SH-SY5Y (cell line): ENCODE measurements at regions not wholly inside any gene's neighbourhood (a gene's known extent, or its start where the extent isn't known, plus 50 kb on each side); places are given as distances from the start of the nearest gene placed in this dataset.

Source experiments
- GATA2 ChIP-seq: IDR thresholded peaks from 2 replicates; pipeline ENCODE4 v1.6.1; 2011; ENCODE audit warnings: mild to moderate bottlenecking, low read depth, low read length
- GATA3 ChIP-seq: IDR thresholded peaks from 2 replicates; pipeline ENCODE4 v1.6.1; 2011; ENCODE audit warnings: low read depth, mild to moderate bottlenecking, low read length, moderate library complexity

GRCh38 chr3:147130461-147130860 is 275.9 kb downstream of the ZIC4 start:
- TF ChIP-seq GATA3: no peak
- TF ChIP-seq GATA2: no peak
